H1 (cell line): ENCODE measurements at regions not wholly inside any gene's neighbourhood (a gene's known extent, or its start where the extent isn't known, plus 50 kb on each side); places are given as distances from the start of the nearest gene placed in this dataset.

ENCODE experiments used
- CTCF ChIA-PET: fragments of 300-600 bp; sonication (Branson Sonifier 250); formaldehyde crosslinking; loops from one replicate; lab custom pipeline; 2021; ENCODE audit not compliant: partially characterized antibody; lab: Charles Lee
- POLR2A ChIA-PET: fragments of 300-600 bp; sonication (Branson Sonifier 250); formaldehyde crosslinking; loops from one replicate; lab custom pipeline; 2021; ENCODE audit warnings: inconsistent platforms; ENCODE audit not compliant: partially characterized antibody; lab: Charles Lee
- DNase-seq, 2 experiments: peaks; one replicate each; pipeline versions ENCODE4 v3.0.0 to v3.0.0-alpha.2; 2010 to 2022; ENCODE audit warnings: low spot score in 2 of 2, low read depth in 1 of 2, mixed read lengths in 1 of 2
- FAIRE-seq: peaks from 2 replicates; lab custom pipeline; 2011; peaks lifted over from hg19 to GRCh38; lab: Jason Lieb, UNC
- H2AFZ ChIP-seq: 2 replicates; pipeline ENCODE4 v1.8.1; 2012; ENCODE audit warnings: low read length, inconsistent platforms
- H2AK5ac ChIP-seq: 2 replicates; pipeline ENCODE4 v1.6.1; 2013; ENCODE audit warnings: low read depth, low read length
- H2BK120ac ChIP-seq: replicated peaks from 2 replicates; pipeline ENCODE3; 2013; ENCODE audit warnings: low read depth, low read length, inconsistent platforms
- H2BK12ac ChIP-seq: 2 replicates; pipeline ENCODE4 v1.6.1; 2013; ENCODE audit warnings: low read depth, low read length
- H2BK15ac ChIP-seq: 2 replicates; pipeline ENCODE4 v1.6.1; 2013; ENCODE audit warnings: low read length
- H2BK20ac ChIP-seq: 2 replicates; pipeline ENCODE4 v1.6.1; 2013; ENCODE audit warnings: low read length
- H2BK5ac ChIP-seq: 2 replicates; pipeline ENCODE4 v1.6.1; 2013; ENCODE audit warnings: low read depth, low read length
- H3K14ac ChIP-seq: 2 replicates; pipeline ENCODE4 v1.6.1; 2013; ENCODE audit warnings: inconsistent platforms; ENCODE audit not compliant: insufficient read length
- H3K18ac ChIP-seq: 2 replicates; pipeline ENCODE4 v1.6.1; 2013; ENCODE audit warnings: low read length; ENCODE audit errors: extremely low read depth
- H3K23ac ChIP-seq: 2 replicates; pipeline ENCODE4 v1.6.1; 2013; ENCODE audit warnings: inconsistent platforms; ENCODE audit not compliant: insufficient read length
- H3K23me2 ChIP-seq: 2 replicates; pipeline ENCODE4 v1.6.1; 2013; ENCODE audit warnings: low read depth, low read length
- H3K27ac ChIP-seq: 2 replicates; pipeline ENCODE4 v1.6.1; 2011; ENCODE audit warnings: low read depth, low read length, inconsistent platforms
- H3K27me3 ChIP-seq, 4 experiments: replicated peaks in 1 of 4; 1 replicate in 1 of 4; 2 replicates in 3 of 4; pipeline versions ENCODE4 v1.6.1 to v1.8.1; 2011 to 2013; ENCODE audit warnings: low read length in 3 of 4, mild to moderate bottlenecking in 3 of 4, inconsistent platforms in 2 of 4, mixed read lengths in 2 of 4, moderate library complexity in 1 of 4; ENCODE audit not compliant: control insufficient read depth in 3 of 4, insufficient read depth in 3 of 4; ENCODE audit errors: extremely low read depth in 1 of 4
- H3K36me3 ChIP-seq, 4 experiments: 2 replicates each; pipeline versions ENCODE4 v1.6.1 to v1.8.1; 2011 to 2013; ENCODE audit warnings: mild to moderate bottlenecking in 4 of 4, low read length in 3 of 4, moderate library complexity in 2 of 4, control low read depth in 1 of 4, inconsistent platforms in 1 of 4; ENCODE audit not compliant: insufficient read depth in 4 of 4, control insufficient read depth in 2 of 4
- H3K4ac ChIP-seq: replicated peaks from 2 replicates; pipeline ENCODE3; 2013; ENCODE audit warnings: low read length, low read depth, mixed read lengths, inconsistent platforms; ENCODE audit not compliant: insufficient read length
- H3K4me1 ChIP-seq, 4 experiments: replicated peaks in 1 of 4; 1 replicate in 1 of 4; 2 replicates in 3 of 4; pipeline versions ENCODE4 v1.6.1 to v1.8.1; 2011 to 2013; ENCODE audit warnings: low read length in 3 of 4, inconsistent platforms in 2 of 4, mixed read lengths in 1 of 4; ENCODE audit not compliant: insufficient read depth in 4 of 4, control insufficient read depth in 3 of 4
- H3K4me2 ChIP-seq, 2 experiments: 2 replicates each; pipeline versions ENCODE4 v1.6.1 to v1.8.1; 2011 to 2013; ENCODE audit warnings: low read depth in 2 of 2, low read length in 2 of 2, control low read depth in 1 of 2, inconsistent platforms in 1 of 2, mild to moderate bottlenecking in 1 of 2; ENCODE audit not compliant: insufficient read depth in 1 of 2
- H3K4me3 ChIP-seq, 4 experiments: fragments of 200-600, 300-600 bp in 1 of 4; sonication (generic), shearing (Covaris generic), sonication (Bioruptor Twin) in 1 of 4; 2 replicates each; pipeline versions ENCODE4 v1.5.1 to v1.8.1; 2011 to 2016; ENCODE audit warnings: low read length in 4 of 4, low read depth in 3 of 4, control low read depth in 2 of 4, inconsistent platforms in 2 of 4, mild to moderate bottlenecking in 2 of 4, mixed read lengths in 1 of 4, moderate library complexity in 1 of 4; ENCODE audit not compliant: insufficient read depth in 2 of 4; ENCODE audit errors: extremely low read depth in 1 of 4
- H3K56ac ChIP-seq: replicated peaks from 2 replicates; pipeline ENCODE3; 2013; ENCODE audit warnings: low read depth, mild to moderate bottlenecking, mixed read lengths, low read length, inconsistent platforms; ENCODE audit not compliant: insufficient read length
- H3K79me1 ChIP-seq: 2 replicates; pipeline ENCODE4 v1.6.1; 2013; ENCODE audit warnings: low read depth, low read length, control low read depth
- H3K79me2 ChIP-seq, 2 experiments: 2 replicates each; pipeline versions ENCODE4 v1.6.1 to v1.8.1; 2012 to 2013; ENCODE audit warnings: low read length in 2 of 2, mild to moderate bottlenecking in 2 of 2, inconsistent platforms in 1 of 2; ENCODE audit not compliant: insufficient read depth in 2 of 2, control insufficient read depth in 1 of 2
- H3K9ac ChIP-seq, 4 experiments: replicated peaks in 1 of 4; 1 replicate in 1 of 4; 2 replicates in 3 of 4; pipeline versions ENCODE4 v1.6.1 to v1.8.1; 2011 to 2013; ENCODE audit warnings: low read depth in 3 of 4, low read length in 3 of 4, control low read depth in 2 of 4, mild to moderate bottlenecking in 2 of 4, moderate library complexity in 2 of 4, inconsistent platforms in 1 of 4; ENCODE audit errors: extremely low read depth in 1 of 4
- H3K9me3 ChIP-seq, 2 experiments: 2 replicates each; pipeline versions ENCODE4 v1.6.1 to v1.8.1; 2012 to 2013; ENCODE audit warnings: mild to moderate bottlenecking in 2 of 2, moderate library complexity in 2 of 2, control low read depth in 1 of 2, inconsistent platforms in 1 of 2, low read depth in 1 of 2, low read length in 1 of 2, mixed read lengths in 1 of 2; ENCODE audit not compliant: insufficient read depth in 2 of 2
- H4K20me1 ChIP-seq, 2 experiments: replicated peaks in 1 of 2; 2 replicates each; pipeline versions ENCODE3 to v1.8.1; 2011 to 2013; ENCODE audit warnings: inconsistent platforms in 2 of 2, low read length in 2 of 2, mild to moderate bottlenecking in 1 of 2; ENCODE audit not compliant: insufficient read depth in 2 of 2, control insufficient read depth in 1 of 2
- H4K5ac ChIP-seq: 2 replicates; pipeline ENCODE4 v1.6.1; 2013; ENCODE audit warnings: low read length, low read depth, mixed read lengths, inconsistent platforms; ENCODE audit not compliant: insufficient read length
- H4K8ac ChIP-seq: 2 replicates; pipeline ENCODE4 v1.8.0; 2013; ENCODE audit warnings: mild to moderate bottlenecking, moderate library complexity, low read length, inconsistent platforms; ENCODE audit not compliant: insufficient read depth; ENCODE audit errors: extremely low read depth
- H4K91ac ChIP-seq: replicated peaks from 2 replicates; pipeline ENCODE3; 2013; ENCODE audit warnings: low read length, mixed read lengths, inconsistent platforms; ENCODE audit not compliant: insufficient read length
- CBX5 ChIP-seq: fragments of 300-800, 300-1000 bp; sonication (generic); IDR thresholded peaks from 2 replicates; pipeline ENCODE4 v1.7.1; 2016; ENCODE audit warnings: antibody characterized with exemption, low read length, low read depth
- GTF2F1 ChIP-seq: IDR thresholded peaks from 2 replicates; pipeline ENCODE4 v1.6.1; 2012; ENCODE audit warnings: low read depth, low read length, improper control_type of control experiment, borderline replicate concordance
- JUN ChIP-seq: IDR thresholded peaks from 2 replicates; pipeline ENCODE4 v1.6.1; 2011; ENCODE audit warnings: low read depth, mild to moderate bottlenecking, improper control_type of control experiment, low read length
- KDM5A ChIP-seq: fragments of 200-600 bp; IDR thresholded peaks from 2 replicates; pipeline ENCODE4 v1.7.1; 2012; ENCODE audit warnings: mild to moderate bottlenecking, low read length, inconsistent platforms, mixed read lengths
- MAFK ChIP-seq: IDR thresholded peaks from 2 replicates; pipeline ENCODE4 v1.6.1; 2012; ENCODE audit warnings: low read depth, mild to moderate bottlenecking, improper control_type of control experiment, low read length
- SIN3A ChIP-seq, 2 experiments: IDR thresholded peaks in 1 of 2; conservative IDR thresholded peaks in 1 of 2; 2 replicates each; pipeline ENCODE4 v1.6.1; 2011 to 2012; ENCODE audit warnings: low read length in 2 of 2, improper control_type of control experiment in 1 of 2, low read depth in 1 of 2, mild to moderate bottlenecking in 1 of 2
- SP4 ChIP-seq: IDR thresholded peaks from 2 replicates; pipeline ENCODE4 v1.6.1; 2012; ENCODE audit warnings: low read length, inconsistent platforms
- TAF1 ChIP-seq: IDR thresholded peaks from 2 replicates; pipeline ENCODE4 v1.6.1; 2011; ENCODE audit warnings: mild to moderate bottlenecking, low read depth, low read length
- TCF12 ChIP-seq: IDR thresholded peaks from 2 replicates; pipeline ENCODE4 v1.6.1; 2011; ENCODE audit warnings: low read depth, mild to moderate bottlenecking, low read length
- TEAD4 ChIP-seq: IDR thresholded peaks from 2 replicates; pipeline ENCODE4 v1.6.1; 2012; ENCODE audit warnings: low read depth, low read length, inconsistent platforms, mixed read lengths
- TF ChIP-seq, protein P1 (sequence below), 3 experiments: IDR thresholded peaks; 1 replicate in 2 of 3; 2 replicates in 1 of 3; pipeline versions ENCODE4 v1.5.1 to v1.6.1; 2011; ENCODE audit warnings: low read length in 3 of 3, mild to moderate bottlenecking in 3 of 3, inconsistent platforms in 2 of 3, low read depth in 1 of 3, moderate library complexity in 1 of 3; ENCODE audit not compliant: insufficient read depth in 1 of 3; ENCODE audit errors: control extremely low read depth in 1 of 3
- TF ChIP-seq, protein P2 (sequence below): IDR thresholded peaks from 2 replicates; pipeline ENCODE4 v1.6.1; 2012; ENCODE audit warnings: low read length, inconsistent platforms

DNA sequence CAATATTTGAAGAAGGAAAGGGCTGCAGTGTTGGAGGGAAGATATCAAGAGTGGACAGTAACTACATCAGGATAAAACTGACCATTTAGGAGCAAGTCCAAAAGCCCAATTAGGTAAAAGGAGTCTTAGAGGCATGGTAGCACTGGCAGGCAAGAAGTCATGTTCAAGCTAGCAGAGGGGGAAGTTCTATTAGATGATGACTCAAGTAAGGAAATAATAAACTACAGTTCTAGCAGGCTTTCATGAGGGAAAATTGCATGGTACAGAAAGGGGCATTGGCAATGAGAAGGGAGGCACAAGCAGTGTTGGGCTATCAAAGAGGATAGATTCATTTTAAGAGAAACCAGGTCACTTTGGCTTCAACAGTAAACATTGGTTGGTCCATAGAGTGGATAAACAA lies 156.1 kb upstream of the PTPRK start:
- Histone ChIP-seq H2BK120ac (no peak overlapping the region), H3K79me2 (no peaks in the 10 kb centered on the region), H3K56ac (no peak overlapping the region), H4K20me1 (no peaks in the 10 kb centered on the region), H3K4me3 (no peak overlapping the region), H3K4me2 (no peak overlapping the region), H3K79me1 (no peaks in the 10 kb centered on the region), H3K27ac (no peak overlapping the region), H2AFZ (no peak overlapping the region), H3K9me3 (no peaks in the 10 kb centered on the region), H2BK5ac (no peak overlapping the region), H2BK12ac (no peak overlapping the region), H4K5ac (no peak overlapping the region), H3K36me3 (no peaks in the 10 kb centered on the region), H3K18ac (no peak overlapping the region), H2BK15ac (no peak overlapping the region), H3K14ac (no peak overlapping the region), H3K9ac (no peak overlapping the region), H3K23ac (no peak overlapping the region), H3K27me3 (no peaks in the 10 kb centered on the region), H3K23me2 (no peaks in the 10 kb centered on the region), H4K8ac (no peak overlapping the region), H3K4me1 (no peaks in the 10 kb centered on the region), H2AK5ac (no peak overlapping the region), H2BK20ac (no peak overlapping the region), H3K4ac (no peak overlapping the region), H4K91ac (no peak overlapping the region)
- no peak for FAIRE-seq
- CTCF ChIA-PET = no interaction called here
- TF ChIP-seq TAF1 = no peak
- no peak for TF ChIP-seq TEAD4
- no peak for TF ChIP-seq SP4
- no peak for TF ChIP-seq CBX5
- TF ChIP-seq TCF12 = no peak
- no peak for TF ChIP-seq MAFK
- TF ChIP-seq GTF2F1 = no peak
- TF ChIP-seq, protein P1, sequence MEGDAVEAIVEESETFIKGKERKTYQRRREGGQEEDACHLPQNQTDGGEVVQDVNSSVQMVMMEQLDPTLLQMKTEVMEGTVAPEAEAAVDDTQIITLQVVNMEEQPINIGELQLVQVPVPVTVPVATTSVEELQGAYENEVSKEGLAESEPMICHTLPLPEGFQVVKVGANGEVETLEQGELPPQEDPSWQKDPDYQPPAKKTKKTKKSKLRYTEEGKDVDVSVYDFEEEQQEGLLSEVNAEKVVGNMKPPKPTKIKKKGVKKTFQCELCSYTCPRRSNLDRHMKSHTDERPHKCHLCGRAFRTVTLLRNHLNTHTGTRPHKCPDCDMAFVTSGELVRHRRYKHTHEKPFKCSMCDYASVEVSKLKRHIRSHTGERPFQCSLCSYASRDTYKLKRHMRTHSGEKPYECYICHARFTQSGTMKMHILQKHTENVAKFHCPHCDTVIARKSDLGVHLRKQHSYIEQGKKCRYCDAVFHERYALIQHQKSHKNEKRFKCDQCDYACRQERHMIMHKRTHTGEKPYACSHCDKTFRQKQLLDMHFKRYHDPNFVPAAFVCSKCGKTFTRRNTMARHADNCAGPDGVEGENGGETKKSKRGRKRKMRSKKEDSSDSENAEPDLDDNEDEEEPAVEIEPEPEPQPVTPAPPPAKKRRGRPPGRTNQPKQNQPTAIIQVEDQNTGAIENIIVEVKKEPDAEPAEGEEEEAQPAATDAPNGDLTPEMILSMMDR (IDR thresholded peaks at IDR 0.05; ENCODE audit: control extremely low read depth in 1 of 3, insufficient read depth in 1 of 3, low read depth in 1 of 3, low read length in 3 of 3) = no peak
- no peak for TF ChIP-seq JUN
- no peak for TF ChIP-seq KDM5A
- TF ChIP-seq, protein P2, sequence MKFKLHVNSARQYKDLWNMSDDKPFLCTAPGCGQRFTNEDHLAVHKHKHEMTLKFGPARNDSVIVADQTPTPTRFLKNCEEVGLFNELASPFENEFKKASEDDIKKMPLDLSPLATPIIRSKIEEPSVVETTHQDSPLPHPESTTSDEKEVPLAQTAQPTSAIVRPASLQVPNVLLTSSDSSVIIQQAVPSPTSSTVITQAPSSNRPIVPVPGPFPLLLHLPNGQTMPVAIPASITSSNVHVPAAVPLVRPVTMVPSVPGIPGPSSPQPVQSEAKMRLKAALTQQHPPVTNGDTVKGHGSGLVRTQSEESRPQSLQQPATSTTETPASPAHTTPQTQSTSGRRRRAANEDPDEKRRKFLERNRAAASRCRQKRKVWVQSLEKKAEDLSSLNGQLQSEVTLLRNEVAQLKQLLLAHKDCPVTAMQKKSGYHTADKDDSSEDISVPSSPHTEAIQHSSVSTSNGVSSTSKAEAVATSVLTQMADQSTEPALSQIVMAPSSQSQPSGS = no peak
- TF ChIP-seq SIN3A (conservative IDR thresholded peaks at IDR 0.05 in 1 of 2, IDR thresholded peaks at IDR 0.05 in 1 of 2; ENCODE audit: low read depth in 1 of 2, low read length in 2 of 2) = no peak
- no peak for DNase-seq
- POLR2A ChIA-PET = no interaction called here
